GM19043 (cell line): ENCODE measurements at regions not wholly inside any gene's neighbourhood (a gene's known extent, or its start where the extent isn't known, plus 50 kb on each side); places are given as distances from the start of the nearest gene placed in this dataset.

Experiments
- ATAC-seq: cut with Tn5 transposase; IDR thresholded peaks from one replicate; pipeline ENCODE4 v1.9.1; 2021; ENCODE audit warnings: low read depth; ENCODE audit not compliant: unreplicated experiment

- no peak for ATAC-seq
Observed at GRCh38 chr9:31774571-31774970, 609.9 kb upstream of the ACO1 start.

- no peak for ATAC-seq
Observed at GRCh38 chr9:31776471-31776870, 608.0 kb upstream of the ACO1 start.

GRCh38 chr9:31783491-31783890 is 601.0 kb upstream of the ACO1 start:
- no peak for ATAC-seq

DNA sequence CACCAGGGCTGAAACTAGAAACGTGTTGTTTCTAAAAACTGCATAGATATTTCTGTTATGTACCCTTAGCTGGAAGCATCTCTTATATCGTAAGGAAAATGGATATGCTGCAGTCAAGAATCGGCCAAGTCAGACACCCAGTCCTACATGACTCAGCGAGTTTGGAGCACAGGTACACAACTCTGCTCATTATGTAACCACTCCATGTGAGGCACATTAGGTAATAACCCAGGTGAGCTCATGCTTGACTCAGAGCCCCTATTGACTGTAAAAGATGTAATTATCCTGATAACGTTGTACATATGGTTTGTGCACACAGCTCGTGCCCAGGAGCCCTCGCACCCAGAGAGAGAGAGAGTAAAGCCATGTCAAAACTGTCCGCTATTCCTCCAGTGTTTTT is 593.7 kb upstream of the ACO1 start:
- ATAC-seq: no peak

- no peak for ATAC-seq
Observed at GRCh38 chr9:31799953-31800609, 584.4 kb upstream of the ACO1 start.

DNA sequence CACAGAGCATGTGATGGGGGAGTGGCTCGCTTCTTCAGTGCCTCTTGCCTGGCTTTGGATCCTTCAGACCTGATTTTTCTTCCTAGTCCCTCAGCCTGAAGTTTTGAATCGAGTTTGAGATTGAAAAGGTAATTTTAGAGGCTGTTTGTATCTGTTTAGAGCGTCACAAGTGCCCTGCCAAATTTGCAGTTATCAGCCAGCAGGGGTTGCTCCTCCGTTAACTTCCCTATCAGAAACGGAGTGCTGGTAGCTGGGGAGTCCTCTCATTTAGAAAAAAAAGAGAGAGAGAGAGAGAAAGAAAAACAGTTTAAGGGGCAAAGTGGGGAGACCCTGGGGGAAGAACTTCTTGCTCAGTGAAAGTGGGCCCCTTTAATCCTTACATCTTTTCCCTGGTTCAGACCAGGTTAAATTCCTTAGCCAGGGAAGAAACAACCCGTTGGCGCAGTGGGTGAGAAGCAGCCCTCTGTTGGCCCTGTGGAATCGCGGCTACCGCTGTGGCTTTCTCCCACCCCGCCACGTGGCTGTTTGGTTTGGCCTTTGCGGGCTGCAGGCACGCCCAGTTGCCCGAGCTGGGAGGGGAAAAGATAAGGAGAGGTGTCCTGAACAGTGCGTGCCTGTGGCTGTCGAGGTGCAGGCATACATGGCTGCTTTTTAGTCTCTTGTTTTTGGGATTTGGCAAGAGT is 576.7 kb upstream of the ACO1 start:
- no peak for ATAC-seq

DNA sequence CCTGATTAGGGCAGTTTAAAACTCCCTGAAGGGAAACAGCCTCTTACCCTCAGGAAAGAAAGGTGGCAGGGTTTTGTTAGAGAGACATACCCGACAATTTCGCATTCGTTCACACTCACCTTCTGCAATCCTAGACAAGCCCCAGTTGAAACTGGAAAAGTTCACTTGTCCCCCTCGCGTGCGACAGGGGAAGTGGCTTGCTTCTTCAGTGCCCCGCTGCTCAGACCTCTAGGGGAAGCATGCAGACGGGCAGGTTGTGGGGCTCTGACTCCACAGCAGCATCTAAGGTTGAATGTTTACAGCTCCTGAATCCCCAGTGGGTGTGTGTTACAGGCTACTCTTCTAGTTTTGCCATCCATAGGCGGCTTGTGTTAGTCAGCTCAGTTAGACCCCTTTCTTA is 575.7 kb upstream of the ACO1 start:
- no peak for ATAC-seq

GRCh38 chr9:31820426-31820825 is 564.0 kb upstream of the ACO1 start:
- ATAC-seq: no peak

DNA sequence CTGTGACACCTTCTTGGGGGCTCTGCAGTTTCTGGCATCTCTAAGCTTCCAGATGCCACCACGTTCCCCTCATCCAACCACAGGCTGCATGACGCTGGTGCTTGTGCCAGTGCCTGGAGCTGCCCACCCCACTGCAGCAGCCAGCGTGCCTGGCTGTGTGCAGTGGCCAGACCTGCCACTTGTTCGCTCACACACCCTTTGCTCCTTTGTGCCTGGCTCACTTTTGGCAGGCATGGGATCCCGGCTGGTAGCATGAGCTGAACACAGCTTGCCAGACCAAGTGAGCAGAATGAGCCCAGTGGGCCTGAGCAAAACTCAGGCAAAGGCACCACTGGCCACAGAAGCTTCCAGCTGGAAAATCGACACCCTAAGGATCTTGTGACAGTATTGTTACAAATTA is 562.9 kb upstream of the ACO1 start:
- ATAC-seq: no peak

DNA sequence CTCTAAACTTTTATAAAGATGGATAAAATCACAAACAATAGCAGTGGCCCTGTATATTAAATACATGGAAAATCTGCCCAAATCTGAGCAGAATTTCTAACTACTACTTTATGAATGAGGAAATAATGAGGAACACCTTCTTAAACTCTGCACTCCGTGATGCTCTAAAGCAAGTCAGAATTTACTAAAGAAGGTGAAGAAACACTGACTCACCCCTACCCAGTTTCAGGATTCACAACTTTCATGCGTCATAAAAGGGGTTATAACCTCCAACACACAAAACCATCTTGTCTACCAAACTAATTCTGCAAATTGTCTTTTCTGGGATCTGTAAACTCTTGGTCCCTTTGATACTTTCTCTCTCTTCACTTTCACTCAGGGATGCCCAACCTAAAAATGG is 561.1 kb upstream of the ACO1 start:
- no peak for ATAC-seq

- ATAC-seq: no peak
Observed at GRCh38 chr9:31824860-31825259, 559.6 kb upstream of the ACO1 start.

- ATAC-seq: no peak
Observed at GRCh38 chr9:31837211-31837610, 547.2 kb upstream of the ACO1 start.

DNA sequence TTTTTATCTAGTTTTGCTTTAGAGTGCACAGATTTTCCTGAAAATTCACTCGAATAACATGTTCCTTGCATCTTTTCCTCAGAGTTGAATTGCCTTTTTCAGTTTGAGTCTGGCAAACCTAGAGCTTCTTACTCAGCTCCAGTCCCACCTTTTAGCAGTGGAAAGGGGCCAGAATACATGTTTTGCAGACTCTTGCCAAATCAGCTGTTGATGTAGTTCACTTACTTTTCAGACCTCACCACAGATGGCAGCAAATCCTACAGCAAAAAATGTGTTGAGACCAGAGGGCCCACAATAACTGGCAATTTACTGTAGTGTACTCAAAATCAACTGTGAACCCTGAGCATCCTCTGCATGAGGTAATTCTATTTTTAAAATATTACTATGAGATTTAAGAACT is 545.2 kb upstream of the ACO1 start:
- no peak for ATAC-seq

DNA sequence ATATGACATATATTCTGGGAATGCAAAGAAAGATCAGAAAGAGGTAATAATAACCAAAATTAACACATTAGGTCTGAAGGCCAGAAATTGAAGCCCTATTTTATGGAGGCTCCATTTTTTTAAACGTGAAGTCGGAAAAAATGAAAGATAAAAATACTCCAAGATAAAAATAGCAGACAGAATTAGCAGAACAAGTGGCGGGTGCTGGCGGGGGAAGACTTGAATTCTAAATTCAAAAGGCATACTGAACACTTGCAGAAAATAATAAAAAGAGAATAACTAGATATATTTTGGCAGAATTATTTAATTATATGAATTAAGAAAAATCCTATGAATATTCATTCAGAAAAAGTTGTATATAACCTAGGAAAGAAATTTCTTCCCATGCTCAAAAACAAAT is 543.7 kb upstream of the ACO1 start:
- ATAC-seq: no peak

GRCh38 chr9:31847963-31848362 is 536.5 kb upstream of the ACO1 start:
- no peak for ATAC-seq

- ATAC-seq: no peak
Observed at GRCh38 chr9:31848505-31849285, 535.7 kb upstream of the ACO1 start.

DNA sequence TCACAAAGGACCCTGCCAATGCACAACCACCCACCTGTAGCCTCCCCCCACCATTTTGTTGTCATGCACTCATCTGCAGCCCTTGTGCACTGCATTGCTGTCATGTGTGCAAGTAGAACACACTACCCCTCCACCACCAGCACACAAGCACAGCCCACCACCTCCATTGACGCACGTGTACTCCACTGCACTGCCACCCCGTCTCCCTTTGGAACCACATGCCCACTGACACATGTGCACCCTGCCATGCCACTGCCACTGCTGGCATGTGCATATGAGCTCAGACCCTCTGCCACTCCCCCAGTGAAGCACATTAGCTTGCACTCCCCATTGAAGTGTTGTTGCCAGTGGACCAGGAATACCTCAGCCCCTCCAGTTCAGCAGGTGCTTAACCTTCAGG is 530.3 kb upstream of the ACO1 start:
- ATAC-seq: no peak

GRCh38 chr9:31868830-31869229 is 515.6 kb upstream of the ACO1 start:
- ATAC-seq: no peak

DNA sequence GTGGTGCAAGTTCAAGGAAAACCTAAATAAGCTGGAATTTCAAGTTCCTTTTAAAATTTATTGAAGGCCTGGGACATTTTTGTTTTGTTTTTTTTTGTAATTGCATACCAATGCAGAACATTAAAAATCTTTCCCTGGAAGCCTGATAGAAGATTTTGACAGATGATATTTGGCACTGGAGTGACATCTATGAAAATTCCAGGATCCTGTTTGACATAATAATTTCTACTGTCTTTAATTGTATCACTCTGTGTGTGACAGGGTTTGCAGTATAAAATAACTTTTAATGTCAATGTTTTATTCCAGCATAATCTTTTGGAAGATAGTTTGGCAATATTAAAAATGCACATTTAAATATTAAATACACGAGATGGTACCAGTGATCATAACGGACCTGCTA is 514.2 kb upstream of the ACO1 start:
- ATAC-seq: no peak

GRCh38 chr9:31873722-31874121 is 510.7 kb upstream of the ACO1 start:
- ATAC-seq: no peak

GRCh38 chr9:31894008-31894407 is 490.4 kb upstream of the ACO1 start:
- ATAC-seq: no peak
